Pancreas (tissue), 10 donors: ENCODE measurements at regions not wholly inside any gene's neighbourhood (a gene's known extent, or its start where the extent isn't known, plus 50 kb on each side); places are given as distances from the start of the nearest gene placed in this dataset.

Source experiments
- ATAC-seq, 4 donors: fragments of 200-7000 bp; cut with Tn5 transposase; one replicate each; pipeline versions ENCODE4 v1.8.0 to v1.9.1; 2020; ENCODE audit warnings: mild to moderate bottlenecking in 4 of 4, moderate library complexity in 4 of 4
- DNase-seq, 6 donors: peaks; one replicate each; pipeline ENCODE4 v3.0.0-alpha.2; 2020
- FAIRE-seq: peaks from 2 replicates; lab custom pipeline; 2012; peaks lifted over from hg19 to GRCh38; lab: Jason Lieb, UNC
- H3K27ac ChIP-seq, 4 donors: fragments of 200-600 bp; sonication (generic); 1 replicate in 3 of 4; 2 replicates in 1 of 4; pipeline versions ENCODE4 v1.5.0 to v1.8.0; 2020
- H3K27me3 ChIP-seq, 4 donors: fragments of 200-600 bp; one replicate each; pipeline ENCODE4 v1.8.0; 2021
- H3K36me3 ChIP-seq, 3 donors: fragments of 200-600 bp; sonication (generic) in 1 of 3; one replicate each; pipeline versions ENCODE4 v1.5.0 to v1.8.0; 2020 to 2021
- H3K4me1 ChIP-seq, 3 donors: fragments of 200-600 bp; one replicate each; pipeline ENCODE4 v1.8.0; 2021
- H3K4me3 ChIP-seq, 4 donors: fragments of 200-600 bp; sonication (generic) in 2 of 4; one replicate each; pipeline versions ENCODE4 v1.5.0 to v1.8.0; 2020 to 2021
- H3K9me3 ChIP-seq, 4 donors: fragments of 200-600 bp; one replicate each; pipeline ENCODE4 v1.8.0; 2021
- WGBS, 2 donors: extraction: QIAGEN DNeasy Blood & Tissue Kit; methylation state at CpG; one replicate each; pipeline ENCODE4 v1.1.7; 2013; 5-methylcytosine and 5-hydroxymethylcytosine counted together
- intact Hi-C, 3 donors: fragments of 100-400 bp; cut with DNase I; formaldehyde crosslinking; loops; one replicate each; pipeline versions ENCODE4 v1.11.1 to v1.14.2; 2022
- TF ChIP-seq, protein P1 (sequence below), 4 donors: fragments of 200-600 bp; sonication (generic) in 3 of 4; IDR thresholded peaks; one replicate each; pipeline versions ENCODE4 v1.5.0 to v1.8.0; 2021; ENCODE audit warnings: antibody characterized with exemption in 4 of 4
- donor health status: healthy with polysubstance abuse.
- donor health status: DM: no; HTN: no; CAD: no; lungs with moderate emphysema.
- donor health status: DM: no; HTN: no; CAD: no.
- donor health status: control.
- donor health status: control.
- donor health status: Bipolar disorder and iron deficiency.
- donor health status: DM: yes; HTN: yes; CAD: no.
- donor health status: DM: no; HTN: no; CAD: no.
- donor health status: DM: no; HTN: no; CAD: no.
- donor health status: DM: yes; HTN: yes; CAD: no.

DNA sequence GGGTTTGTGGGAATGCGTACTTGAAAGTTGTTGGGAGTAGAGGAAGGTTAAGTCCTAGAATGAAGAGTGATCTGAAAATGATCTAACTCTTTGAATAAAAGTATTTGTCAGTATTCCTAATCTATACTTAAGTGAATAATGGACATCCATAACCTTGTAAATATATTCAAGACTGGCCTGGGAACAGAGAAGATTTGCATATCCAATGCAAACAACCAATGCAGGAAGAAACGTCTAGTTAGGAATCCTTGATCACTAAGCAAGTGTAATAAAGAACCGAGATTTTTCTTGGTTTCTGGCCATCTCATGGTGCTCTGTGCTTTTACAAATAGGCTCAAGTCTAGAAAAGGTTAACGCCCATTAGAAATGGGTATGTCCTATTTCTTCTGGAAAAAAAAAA is 157.1 kb downstream of the RAB11FIP2 start:
- ATAC-seq (no peak), FAIRE-seq (no peak), DNase-seq (no peak)
- no peak overlapping the region for H3K4me3 ChIP-seq
- H3K36me3 ChIP-seq = no peaks in the 10 kb centered on the region
- no peaks in the 10 kb centered on the region for H3K27me3 ChIP-seq
- TF ChIP-seq, protein P1, sequence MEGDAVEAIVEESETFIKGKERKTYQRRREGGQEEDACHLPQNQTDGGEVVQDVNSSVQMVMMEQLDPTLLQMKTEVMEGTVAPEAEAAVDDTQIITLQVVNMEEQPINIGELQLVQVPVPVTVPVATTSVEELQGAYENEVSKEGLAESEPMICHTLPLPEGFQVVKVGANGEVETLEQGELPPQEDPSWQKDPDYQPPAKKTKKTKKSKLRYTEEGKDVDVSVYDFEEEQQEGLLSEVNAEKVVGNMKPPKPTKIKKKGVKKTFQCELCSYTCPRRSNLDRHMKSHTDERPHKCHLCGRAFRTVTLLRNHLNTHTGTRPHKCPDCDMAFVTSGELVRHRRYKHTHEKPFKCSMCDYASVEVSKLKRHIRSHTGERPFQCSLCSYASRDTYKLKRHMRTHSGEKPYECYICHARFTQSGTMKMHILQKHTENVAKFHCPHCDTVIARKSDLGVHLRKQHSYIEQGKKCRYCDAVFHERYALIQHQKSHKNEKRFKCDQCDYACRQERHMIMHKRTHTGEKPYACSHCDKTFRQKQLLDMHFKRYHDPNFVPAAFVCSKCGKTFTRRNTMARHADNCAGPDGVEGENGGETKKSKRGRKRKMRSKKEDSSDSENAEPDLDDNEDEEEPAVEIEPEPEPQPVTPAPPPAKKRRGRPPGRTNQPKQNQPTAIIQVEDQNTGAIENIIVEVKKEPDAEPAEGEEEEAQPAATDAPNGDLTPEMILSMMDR (IDR thresholded peaks at IDR 0.05) = no peak
- intact Hi-C loops = loop anchor here in 1 of 3 donors (5.0 kb wide), 1 partner anchor 348 kb away; no protein-coding TSS in a partner anchor
- no peak overlapping the region for H3K27ac ChIP-seq
- no peaks in the 10 kb centered on the region for H3K9me3 ChIP-seq
- 57 to 59% methylated on average over 4 of the region's 4 CpGs for WGBS, 2 donors
- no peaks in the 10 kb centered on the region for H3K4me1 ChIP-seq

DNA sequence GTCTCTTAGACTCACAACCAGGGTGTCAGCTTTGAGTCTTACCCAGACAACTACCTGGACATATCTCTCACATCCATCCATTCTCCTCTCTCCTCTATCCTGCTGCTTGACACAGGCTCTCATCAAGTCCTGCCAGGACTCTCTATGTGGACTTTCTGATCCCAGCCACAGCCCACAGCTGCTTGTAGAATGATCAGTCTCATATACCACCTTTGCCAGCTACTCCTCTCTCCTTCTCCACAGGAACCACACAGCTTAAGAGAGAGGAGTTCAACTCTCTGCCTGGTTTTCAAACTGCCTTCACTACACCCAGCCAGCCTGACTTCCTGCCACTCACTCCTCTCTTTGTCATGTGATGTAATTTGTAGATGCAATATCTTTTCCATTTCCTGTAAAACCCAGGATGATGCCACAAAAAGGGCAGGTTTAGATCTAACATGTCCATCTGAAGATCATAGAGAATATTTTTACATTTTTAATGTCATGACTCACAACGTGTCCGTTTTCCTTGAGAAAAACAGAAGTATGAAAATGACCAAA is 154.0 kb downstream of the RAB11FIP2 start:
- FAIRE-seq (no peak), DNase-seq (no peak), ATAC-seq (no peak)
- Histone ChIP-seq H3K27ac (no peak overlapping the region), H3K4me3 (no peak overlapping the region), H3K36me3 (no peaks in the 10 kb centered on the region), H3K27me3 (peaks cover 0 to 4% (median 0%) of the 10 kb centered on the region in 4 donors), H3K4me1 (no peaks in the 10 kb centered on the region), H3K9me3 (no peaks in the 10 kb centered on the region)
- 37 to 59% methylated on average over 2 of the region's 2 CpGs for WGBS, 2 donors
- TF ChIP-seq, protein P1 (IDR thresholded peaks at IDR 0.05) = no peak
- intact Hi-C loops = no loop called here

- ATAC-seq = no peak
- Histone ChIP-seq H3K4me1 (no peaks in the 10 kb centered on the region), H3K27ac (no peak overlapping the region), H3K36me3 (no peaks in the 10 kb centered on the region), H3K27me3 (peaks cover 0 to 10% (median 0%) of the 10 kb centered on the region in 4 donors), H3K9me3 (no peaks in the 10 kb centered on the region), H3K4me3 (no peak overlapping the region)
- no peak for FAIRE-seq
- WGBS, 2 donors = 40 to 46% methylated on average over 3 of the region's 3 CpGs
- DNase-seq = no peak
- intact Hi-C loops = no loop called here
- TF ChIP-seq, protein P1 (IDR thresholded peaks at IDR 0.05) = no peak
Observed at GRCh38 chr10:117894339-117894738, 152.4 kb downstream of the RAB11FIP2 start.

DNA sequence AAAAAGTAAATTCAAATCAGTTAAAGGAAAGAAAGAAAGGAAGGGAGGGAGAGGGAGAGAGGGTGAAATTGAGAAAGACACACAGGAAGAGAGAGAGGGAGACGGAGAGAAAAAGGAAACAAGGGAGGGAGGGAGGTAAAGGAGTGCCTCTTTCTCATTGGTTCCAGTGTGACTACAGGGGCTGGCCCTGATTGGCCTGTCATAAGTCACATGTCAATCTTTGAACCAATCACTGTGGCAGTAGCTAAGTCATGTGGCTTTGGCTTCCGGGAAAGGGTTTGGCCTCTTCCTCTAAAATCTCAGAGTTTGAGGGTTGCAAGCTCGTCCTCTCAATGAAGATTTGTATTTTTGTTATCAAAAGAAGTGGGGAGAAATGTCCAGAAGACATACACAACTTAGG is 150.2 kb downstream of the RAB11FIP2 start:
- Histone ChIP-seq H3K27me3 (peaks cover 0 to 10% (median 0%) of the 10 kb centered on the region in 4 donors), H3K27ac (no peak overlapping the region), H3K36me3 (no peaks in the 10 kb centered on the region), H3K9me3 (no peaks in the 10 kb centered on the region), H3K4me3 (no peak overlapping the region), H3K4me1 (no peaks in the 10 kb centered on the region)
- intact Hi-C loops = no loop called here
- DNase-seq (no peak), ATAC-seq (no peak), FAIRE-seq (no peak)
- 60 to 72% methylated on average over 3 of the region's 3 CpGs for WGBS, 2 donors
- TF ChIP-seq, protein P1 (IDR thresholded peaks at IDR 0.05) = no peak

GRCh38 chr10:117899181-117899683 is 147.5 kb downstream of the RAB11FIP2 start:
- intact Hi-C loops = no loop called here
- DNase-seq = no peak
- H3K9me3 ChIP-seq = no peaks in the 10 kb centered on the region
- no peak overlapping the region for H3K27ac ChIP-seq
- FAIRE-seq = no peak
- TF ChIP-seq, protein P1 (IDR thresholded peaks at IDR 0.05) = no peak
- H3K36me3 ChIP-seq = no peaks in the 10 kb centered on the region
- H3K4me3 ChIP-seq = no peak overlapping the region
- WGBS, 2 donors = 22% methylated on average over 2 of the region's 2 CpGs
- H3K4me1 ChIP-seq = no peaks in the 10 kb centered on the region
- peaks cover 0 to 10% (median 0%) of the 10 kb centered on the region in 4 donors for H3K27me3 ChIP-seq
- ATAC-seq = no peak
